IMR-90 (cell line): ENCODE measurements at regions not wholly inside any gene's neighbourhood (a gene's known extent, or its start where the extent isn't known, plus 50 kb on each side); places are given as distances from the start of the nearest gene placed in this dataset.

Experiments used
- ATAC-seq: fragments of 200-7000 bp; cut with Tn5 transposase; 2 replicates; pipeline ENCODE4 v1.9.1; 2020; ENCODE audit warnings: low read depth, mild to moderate bottlenecking, moderate library complexity
- BruUV-seq: library from RNA; stranded (reverse); fragments of 400-500 nt; replicated peaks from 2 replicates; lab custom pipeline; 2021; lab: Mats Ljungman, UMichigan
- CTCF ChIA-PET: fragments of 300-600 bp; formaldehyde crosslinking; extraction: SDS; loops from one replicate; lab custom pipeline; 2021; ENCODE audit warnings: antibody characterized with exemption; lab: Yijun Ruan, JAX
- POLR2A ChIA-PET: fragments of 300-600 bp; sonication (Branson Sonifier 250); formaldehyde crosslinking; loops from one replicate; lab custom pipeline; 2022; ENCODE audit warnings: antibody characterized with exemption; ENCODE audit not compliant: unreplicated experiment; lab: Charles Lee
- DNase-seq: peaks from one replicate; pipeline ENCODE4 v3.0.0; 2013
- H2AFZ ChIP-seq: replicated peaks from 2 replicates; pipeline ENCODE3; 2013; ENCODE audit warnings: low read length, mild to moderate bottlenecking; ENCODE audit not compliant: poor library complexity
- H2AK5ac ChIP-seq: 2 replicates; pipeline ENCODE4 v1.6.1; 2013; ENCODE audit warnings: low read depth, low read length, inconsistent platforms
- H2AK9ac ChIP-seq: replicated peaks from 2 replicates; pipeline ENCODE3; 2013; ENCODE audit warnings: mild to moderate bottlenecking, low read depth, low read length, moderate library complexity; ENCODE audit not compliant: poor library complexity
- H2BK120ac ChIP-seq: 2 replicates; pipeline ENCODE4 v1.6.1; 2013; ENCODE audit warnings: low read depth, low read length, inconsistent platforms
- H2BK15ac ChIP-seq: 3 replicates; pipeline ENCODE4 v1.6.1; 2013; ENCODE audit warnings: low read depth, low read length, inconsistent platforms
- H2BK20ac ChIP-seq: 2 replicates; pipeline ENCODE4 v1.6.1; 2013; ENCODE audit warnings: low read depth, mild to moderate bottlenecking, inconsistent platforms, low read length, moderate library complexity
- H2BK5ac ChIP-seq: 2 replicates; pipeline ENCODE4 v1.6.1; 2013; ENCODE audit warnings: mild to moderate bottlenecking, low read depth, low read length, inconsistent platforms; ENCODE audit not compliant: poor library complexity, severe bottlenecking
- H3K14ac ChIP-seq: replicated peaks from 2 replicates; pipeline ENCODE4 v1.6.1; 2013; ENCODE audit warnings: low read depth, low read length, inconsistent platforms
- H3K18ac ChIP-seq: 2 replicates; pipeline ENCODE4 v1.6.1; 2013; ENCODE audit warnings: low read depth, low read length, control low read depth
- H3K23ac ChIP-seq: 2 replicates; pipeline ENCODE4 v1.6.1; 2013; ENCODE audit warnings: low read depth, low read length, inconsistent platforms
- H3K27ac ChIP-seq: 2 replicates; pipeline ENCODE4 v1.5.1; 2013; ENCODE audit warnings: mild to moderate bottlenecking, control low read depth, low read length; ENCODE audit not compliant: insufficient read depth
- H3K27me3 ChIP-seq: 2 replicates; pipeline ENCODE4 v1.6.1; 2013; ENCODE audit warnings: low read length; ENCODE audit not compliant: control insufficient read depth, insufficient read depth
- H3K36me3 ChIP-seq: 2 replicates; pipeline ENCODE4 v1.6.1; 2013; ENCODE audit warnings: low read length, mixed read lengths; ENCODE audit not compliant: control insufficient read depth, insufficient read depth
- H3K4ac ChIP-seq: 2 replicates; pipeline ENCODE4 v1.6.1; 2013; ENCODE audit warnings: low read depth, low read length, inconsistent platforms
- H3K4me1 ChIP-seq: 2 replicates; pipeline ENCODE4 v1.6.1; 2013; ENCODE audit warnings: low read length, mixed read lengths; ENCODE audit not compliant: control insufficient read depth, insufficient read depth
- H3K4me2 ChIP-seq: 2 replicates; pipeline ENCODE4 v1.6.1; 2013; ENCODE audit warnings: low read depth, mild to moderate bottlenecking, control low read depth, low read length, moderate library complexity
- H3K4me3 ChIP-seq: 2 replicates; pipeline ENCODE4 v1.5.1; 2013; ENCODE audit warnings: low read depth, mild to moderate bottlenecking, control low read depth, low read length, moderate library complexity; ENCODE audit not compliant: insufficient read depth
- H3K56ac ChIP-seq: 2 replicates; pipeline ENCODE4 v1.6.1; 2013; ENCODE audit warnings: low read length, inconsistent platforms; ENCODE audit not compliant: insufficient read depth; ENCODE audit errors: extremely low read depth
- H3K79me1 ChIP-seq, 2 experiments: 2 replicates each; pipeline ENCODE4 v1.6.1; 2013; ENCODE audit warnings: low read length in 2 of 2, inconsistent platforms in 1 of 2, low read depth in 1 of 2
- H3K9ac ChIP-seq: 2 replicates; pipeline ENCODE4 v1.6.1; 2013; ENCODE audit warnings: low read depth, low read length, control low read depth
- H3K9me1 ChIP-seq: 2 replicates; pipeline ENCODE4 v1.6.1; 2013; ENCODE audit warnings: low read length, inconsistent platforms; ENCODE audit not compliant: insufficient read depth
- H3K9me3 ChIP-seq: 2 replicates; pipeline ENCODE4 v1.6.1; 2013; ENCODE audit warnings: low read length; ENCODE audit not compliant: control insufficient read depth, insufficient read depth
- H4K20me1 ChIP-seq: 2 replicates; pipeline ENCODE4 v1.6.1; 2013; ENCODE audit warnings: low read length, inconsistent platforms; ENCODE audit not compliant: insufficient read depth
- H4K5ac ChIP-seq: 2 replicates; pipeline ENCODE4 v1.6.1; 2013; ENCODE audit warnings: mild to moderate bottlenecking, low read depth, low read length, control low read depth
- H4K8ac ChIP-seq, 2 experiments: 2 replicates each; pipeline ENCODE4 v1.6.1; 2013; ENCODE audit warnings: low read depth in 2 of 2, low read length in 2 of 2, control low read depth in 1 of 2, inconsistent platforms in 1 of 2
- H4K91ac ChIP-seq: 2 replicates; pipeline ENCODE4 v1.6.1; 2013; ENCODE audit warnings: low read depth, low read length, inconsistent platforms; ENCODE audit not compliant: insufficient read depth
- FOS ChIP-seq: fragments of 150-350 bp; IDR thresholded peaks from 2 replicates; pipeline ENCODE4 v1.6.1; 2016; ENCODE audit warnings: low read depth, low read length
- MAFK ChIP-seq: IDR thresholded peaks from 2 replicates; pipeline ENCODE4 v1.6.1; 2012; ENCODE audit warnings: low read depth, low read length, improper control_type of control experiment
- MAZ ChIP-seq: IDR thresholded peaks from 2 replicates; pipeline ENCODE4 v1.6.1; 2012; ENCODE audit warnings: low read depth, mild to moderate bottlenecking, low read length, improper control_type of control experiment, moderate library complexity, borderline replicate concordance
- MXI1 ChIP-seq: IDR thresholded peaks from 2 replicates; pipeline ENCODE4 v1.6.1; 2012; ENCODE audit warnings: low read depth, mild to moderate bottlenecking, low read length, moderate library complexity, borderline replicate concordance
- RFX5 ChIP-seq: IDR thresholded peaks from 2 replicates; pipeline ENCODE4 v1.8.0; 2012; ENCODE audit warnings: low read depth, mild to moderate bottlenecking, low read length, moderate library complexity
- whole genome bisulfite sequencing, 2 experiments: methylation state at CpG; one replicate each; pipeline versions ENCODE4 v1.1.5 to v1.1.7; 2013; ENCODE audit warnings: missing lambda C conversion rate in 2 of 2; ENCODE audit not compliant: insufficient read length in 1 of 2; ENCODE audit errors: extremely low coverage in 2 of 2; 5-methylcytosine and 5-hydroxymethylcytosine counted together
- dilution Hi-C: fragments of 300-500 bp; cut with HindIII; formaldehyde crosslinking; loops from one replicate; pipeline ENCODE4 v1.14.3; 2018; ENCODE audit warnings: low sequenced_read_pairs; ENCODE audit not compliant: unreplicated experiment
- in situ Hi-C: fragments of 300-500 bp; cut with MboI; formaldehyde crosslinking; loops from 3 replicates; pipeline ENCODE4 v1.14.3; 2019; ENCODE audit warnings: low sequenced_read_pairs, inconsistent platforms, mixed read lengths
- intact Hi-C: fragments of 100-400 bp; cut with micrococcal nuclease; formaldehyde crosslinking; loops from 2 replicates; pipeline ENCODE4 v1.10.0; 2022

DNA sequence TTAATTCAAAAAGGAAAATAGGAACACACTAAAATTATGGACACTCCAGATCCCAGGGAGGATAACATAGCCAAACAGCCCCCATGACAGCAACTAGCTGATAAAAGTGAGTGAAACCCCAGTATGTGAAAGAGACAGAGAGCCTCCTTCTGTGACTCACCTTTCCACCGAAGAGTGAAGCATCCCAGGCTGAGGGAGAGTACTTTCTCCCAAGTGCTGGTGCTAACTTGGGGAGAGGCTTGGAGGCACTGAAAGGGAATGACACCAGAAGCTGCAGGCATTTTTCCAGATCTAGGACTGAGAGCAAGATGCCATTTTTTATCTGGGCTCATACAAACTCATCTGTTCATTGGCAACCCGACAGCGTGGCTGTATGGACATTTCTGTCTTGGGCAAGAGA lies 339.8 kb downstream of the HTR1B start:
- H3K9ac ChIP-seq, result no peak overlapping the region
- H3K27me3 ChIP-seq, result no peaks in the 10 kb centered on the region
- ATAC-seq (no peak), DNase-seq (no peak)
- no peak overlapping the region for H2BK20ac ChIP-seq
- H3K18ac ChIP-seq, result no peak overlapping the region
- H3K4ac ChIP-seq, result no peak overlapping the region
- H3K36me3 ChIP-seq, result no peaks in the 10 kb centered on the region
- H2AK9ac ChIP-seq, result no peak overlapping the region
- no peak overlapping the region for H2AFZ ChIP-seq
- no peak overlapping the region for H2BK120ac ChIP-seq
- H3K4me1 ChIP-seq, result no peaks in the 10 kb centered on the region
- no peak overlapping the region for H3K4me2 ChIP-seq
- in situ Hi-C loops, result no loop called here
- no peak overlapping the region for H4K91ac ChIP-seq
- WGBS, 2 experiments, result no CpG with 5 or more reads among the region's 3 CpGs
- POLR2A ChIA-PET, result no interaction called here
- BruUV-seq, result no TSS peak
- dilution Hi-C loops, result no loop called here
- peaks cover 2% of the 10 kb centered on the region; the same call in 1 of the 2 replicates for H3K9me1 ChIP-seq
- no peaks in the 10 kb centered on the region for H3K79me1 ChIP-seq
- no peak overlapping the region for H2BK15ac ChIP-seq
- H3K14ac ChIP-seq, result no peak overlapping the region
- no peak overlapping the region for H4K5ac ChIP-seq
- H3K27ac ChIP-seq, result no peak overlapping the region
- no peaks in the 10 kb centered on the region for H3K9me3 ChIP-seq
- H3K56ac ChIP-seq, result no peak overlapping the region
- no peak overlapping the region for H3K23ac ChIP-seq
- TF ChIP-seq MAZ, result no peak
- no peak for TF ChIP-seq RFX5
- TF ChIP-seq MXI1, result no peak
- no peak for TF ChIP-seq FOS
- no peak for TF ChIP-seq MAFK
- no peak overlapping the region for H3K4me3 ChIP-seq
- CTCF ChIA-PET, result interaction anchor here (0.7 kb wide), 1 partner anchor 95 kb away, joined by 3 read pairs; no protein-coding TSS in a partner anchor
- H4K20me1 ChIP-seq, result no peaks in the 10 kb centered on the region
- intact Hi-C loops, result loop anchor here (10.0 kb wide), 1 partner anchor 429 kb away; no protein-coding TSS in a partner anchor
- no peak overlapping the region for H2AK5ac ChIP-seq
- H4K8ac ChIP-seq, result no peak overlapping the region
- H2BK5ac ChIP-seq, result no peak overlapping the region
